HepG2 (cell line): ENCODE measurements at regions not wholly inside any gene's neighbourhood (a gene's known extent, or its start where the extent isn't known, plus 50 kb on each side); places are given as distances from the start of the nearest gene placed in this dataset.

Source experiments
- ASH2L ChIP-seq: fragments of 300-600, 200-600 bp; sonication (generic); IDR thresholded peaks from 2 replicates; pipeline ENCODE4 v1.7.0; 2017; ENCODE audit warnings: low read depth, mild to moderate bottlenecking, moderate library complexity, mixed read lengths, low read length; ENCODE audit not compliant: insufficient read length
- CENPT ChIP-seq: sonication (generic); formaldehyde crosslinking; IDR thresholded peaks from 2 replicates; pipeline ENCODE4 v1.8.0; 2022; ENCODE audit warnings: low read depth, mild to moderate bottlenecking, moderate library complexity, missing genetic modification reagents
- DDIT3 ChIP-seq: sonication (generic); formaldehyde crosslinking; IDR thresholded peaks from 2 replicates; pipeline ENCODE4 v1.4.0; 2020; ENCODE audit warnings: mild to moderate bottlenecking, missing genetic modification reagents
- FOXA3 ChIP-seq: IDR thresholded peaks from 2 replicates; pipeline ENCODE4 v1.6.1; 2016; ENCODE audit warnings: missing genetic modification reagents, missing compliant biosample characterization
- KDM3A ChIP-seq: IDR thresholded peaks from 2 replicates; pipeline ENCODE4 v1.6.1; 2018; ENCODE audit warnings: low read depth, missing compliant biosample characterization
- KLF11 ChIP-seq: IDR thresholded peaks from 2 replicates; pipeline ENCODE4 v1.6.1; 2016; ENCODE audit warnings: missing compliant biosample characterization
- MBNL3 ChIP-seq: fragments of 250-450 bp; sonication (Bioruptor Pico); conservative IDR thresholded peaks from 2 replicates; pipeline ENCODE4 v1.8.0; 2022; ENCODE audit warnings: mild to moderate bottlenecking, inconsistent platforms
- RXRA ChIP-seq: sonication (generic); formaldehyde crosslinking; IDR thresholded peaks from 2 replicates; pipeline ENCODE4 v1.5.1; 2020; ENCODE audit warnings: missing genetic modification reagents
- SAFB2 ChIP-seq: sonication (generic); formaldehyde crosslinking; IDR thresholded peaks from 2 replicates; pipeline ENCODE4 v1.5.1; 2020; ENCODE audit warnings: missing genetic modification reagents, low read depth, mild to moderate bottlenecking, borderline replicate concordance
- TBP ChIP-seq: sonication (generic); formaldehyde crosslinking; IDR thresholded peaks from 2 replicates; pipeline ENCODE4 v1.5.0; 2020; ENCODE audit warnings: missing genetic modification reagents
- ZBTB20 ChIP-seq: sonication (generic); formaldehyde crosslinking; IDR thresholded peaks from 2 replicates; pipeline ENCODE4 v1.8.1; 2023; ENCODE audit warnings: missing genetic modification reagents, low read depth, mild to moderate bottlenecking, borderline replicate concordance
- ZMAT3 ChIP-seq: sonication (generic); formaldehyde crosslinking; conservative IDR thresholded peaks from 2 replicates; pipeline ENCODE4 v1.7.0; 2021; ENCODE audit warnings: missing genetic modification reagents
- ZNF292 ChIP-seq: sonication (generic); formaldehyde crosslinking; IDR thresholded peaks from 2 replicates; pipeline ENCODE4 v1.8.1; 2022; ENCODE audit warnings: mild to moderate bottlenecking, low read depth, missing genetic modification reagents, borderline replicate concordance
- ZNF333 ChIP-seq: sonication (generic); formaldehyde crosslinking; IDR thresholded peaks from 2 replicates; pipeline ENCODE4 v1.4.0; 2020; ENCODE audit warnings: mild to moderate bottlenecking, missing genetic modification reagents, borderline replicate concordance
- ZNF34 ChIP-seq: sonication (generic); formaldehyde crosslinking; IDR thresholded peaks from 2 replicates; pipeline ENCODE4 v1.4.0; 2020; ENCODE audit warnings: mild to moderate bottlenecking, missing genetic modification reagents, borderline replicate concordance
- ZNF709 ChIP-seq: sonication (generic); formaldehyde crosslinking; IDR thresholded peaks from 2 replicates; pipeline ENCODE4 v1.5.0; 2020; ENCODE audit warnings: mild to moderate bottlenecking, missing genetic modification reagents
- ZNF788 ChIP-seq: sonication (generic); formaldehyde crosslinking; IDR thresholded peaks from 2 replicates; pipeline ENCODE4 v1.5.0; 2020; ENCODE audit warnings: mild to moderate bottlenecking, missing genetic modification reagents, borderline replicate concordance
- ZNF878 ChIP-seq: sonication (generic); formaldehyde crosslinking; IDR thresholded peaks from 2 replicates; pipeline ENCODE4 v1.8.1; 2023; ENCODE audit warnings: mild to moderate bottlenecking, missing genetic modification reagents, moderate library complexity
- TF ChIP-seq, protein P1 (sequence below): sonication (generic); formaldehyde crosslinking; IDR thresholded peaks from 2 replicates; pipeline ENCODE4 v1.5.0; 2020; ENCODE audit warnings: mild to moderate bottlenecking, missing genetic modification reagents, borderline replicate concordance
- TF ChIP-seq, protein P2 (sequence below): sonication (generic); formaldehyde crosslinking; IDR thresholded peaks from 2 replicates; pipeline ENCODE4 v1.4.0; 2020; ENCODE audit warnings: missing genetic modification reagents
- TF ChIP-seq, protein P3 (sequence below), 2 experiments: IDR thresholded peaks; 2 replicates each; pipeline ENCODE4 v1.6.1; 2011 to 2012; ENCODE audit warnings: low read length in 2 of 2, borderline replicate concordance in 1 of 2, low read depth in 1 of 2, mild to moderate bottlenecking in 1 of 2, moderate library complexity in 1 of 2

DNA sequence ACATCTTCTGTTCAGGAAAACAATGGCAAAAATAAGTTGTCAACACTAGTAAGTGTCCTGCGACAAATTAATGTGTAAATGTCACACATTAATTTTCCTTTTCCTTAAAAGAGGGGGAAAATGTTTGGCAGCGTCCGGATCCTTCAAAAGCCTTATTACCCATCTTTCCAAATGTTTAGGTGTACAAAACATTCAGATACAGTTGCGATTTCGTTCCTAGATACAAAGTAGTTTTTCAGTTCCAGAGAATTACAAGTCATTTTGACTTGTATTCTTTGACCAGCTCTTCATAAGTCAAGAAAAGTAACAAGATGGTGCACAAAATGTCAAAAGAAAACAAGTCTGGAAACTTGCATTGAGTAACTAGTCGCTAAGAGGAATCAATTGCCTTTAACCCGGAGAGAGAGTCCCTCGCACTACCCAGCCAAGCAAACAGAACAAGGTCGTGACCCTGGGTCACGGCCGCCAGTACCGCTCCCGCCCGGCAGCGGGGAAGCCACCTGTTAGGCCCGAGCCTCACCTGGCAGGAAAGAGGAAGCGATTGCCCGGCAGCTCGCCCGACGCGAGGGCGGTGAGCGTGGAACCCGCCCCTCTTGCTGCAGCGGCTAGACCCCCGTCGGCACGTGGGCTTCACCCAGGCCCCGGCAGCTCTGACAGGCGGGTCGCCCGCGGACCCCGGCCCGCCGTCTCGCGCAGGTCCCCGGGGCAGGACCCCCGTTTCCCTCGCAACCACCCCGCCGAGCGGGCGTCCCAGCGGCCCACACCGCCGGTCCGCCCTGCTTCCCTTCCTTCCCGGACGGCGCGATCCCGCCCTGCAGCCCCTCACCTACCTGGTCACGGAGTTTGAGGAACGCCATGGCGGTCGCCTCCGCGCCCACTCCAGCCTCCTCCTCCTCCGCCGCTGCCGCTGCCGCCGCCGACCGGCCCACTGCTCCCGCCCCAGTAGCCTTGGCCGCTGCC is 61.0 kb upstream of the ANKRD28 start (continued):
- TF ChIP-seq, protein P1, sequence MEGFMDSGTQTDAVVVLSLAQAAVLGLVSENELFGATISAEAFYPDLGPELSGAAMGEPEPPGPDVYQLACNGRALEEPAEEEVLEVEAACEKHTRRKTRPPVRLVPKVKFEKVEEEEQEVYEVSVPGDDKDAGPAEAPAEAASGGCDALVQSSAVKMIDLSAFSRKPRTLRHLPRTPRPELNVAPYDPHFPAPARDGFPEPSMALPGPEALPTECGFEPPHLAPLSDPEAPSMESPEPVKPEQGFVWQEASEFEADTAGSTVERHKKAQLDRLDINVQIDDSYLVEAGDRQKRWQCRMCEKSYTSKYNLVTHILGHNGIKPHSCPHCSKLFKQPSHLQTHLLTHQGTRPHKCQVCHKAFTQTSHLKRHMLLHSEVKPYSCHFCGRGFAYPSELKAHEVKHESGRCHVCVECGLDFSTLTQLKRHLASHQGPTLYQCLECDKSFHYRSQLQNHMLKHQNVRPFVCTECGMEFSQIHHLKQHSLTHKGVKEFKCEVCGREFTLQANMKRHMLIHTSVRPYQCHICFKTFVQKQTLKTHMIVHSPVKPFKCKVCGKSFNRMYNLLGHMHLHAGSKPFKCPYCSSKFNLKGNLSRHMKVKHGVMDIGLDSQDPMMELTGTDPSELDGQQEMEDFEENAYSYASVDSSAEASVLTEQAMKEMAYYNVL (CRISPR knock-in tag) = peak; percentile 57; the same call in 1 of the 2 replicates
- TF ChIP-seq KDM3A (CRISPR knock-in tag) (peak; percentile 78; the same call in 1 of the 2 replicates), ZNF878 (CRISPR knock-in tag) (no peak), ASH2L (peak; percentile 71), ZMAT3 (peak; percentile 38; the same call in 1 of the 2 replicates), TBP (CRISPR knock-in tag) (no peak), ZBTB20 (CRISPR knock-in tag) (peak; percentile 72; the same call in 1 of the 2 replicates), ZNF34 (CRISPR knock-in tag) (no peak), ZNF788 (CRISPR knock-in tag) (peak; percentile 59; the same call in 1 of the 2 replicates), KLF11 (CRISPR knock-in tag) (no peak), CENPT (CRISPR knock-in tag) (no peak), ZNF709 (peak; percentile 85), RXRA (CRISPR knock-in tag) (peak; percentile 98), ZNF292 (CRISPR knock-in tag) (peak; percentile 52; the same call in 1 of the 2 replicates), FOXA3 (CRISPR knock-in tag) (peak; percentile 73), DDIT3 (CRISPR knock-in tag) (no peak), SAFB2 (CRISPR knock-in tag) (no peak; the same call in 1 of the 2 replicates), ZNF333 (CRISPR knock-in tag) (no peak; the same call in 1 of the 2 replicates), MBNL3 (CRISPR knock-in tag) (no peak)
- TF ChIP-seq, protein P2, sequence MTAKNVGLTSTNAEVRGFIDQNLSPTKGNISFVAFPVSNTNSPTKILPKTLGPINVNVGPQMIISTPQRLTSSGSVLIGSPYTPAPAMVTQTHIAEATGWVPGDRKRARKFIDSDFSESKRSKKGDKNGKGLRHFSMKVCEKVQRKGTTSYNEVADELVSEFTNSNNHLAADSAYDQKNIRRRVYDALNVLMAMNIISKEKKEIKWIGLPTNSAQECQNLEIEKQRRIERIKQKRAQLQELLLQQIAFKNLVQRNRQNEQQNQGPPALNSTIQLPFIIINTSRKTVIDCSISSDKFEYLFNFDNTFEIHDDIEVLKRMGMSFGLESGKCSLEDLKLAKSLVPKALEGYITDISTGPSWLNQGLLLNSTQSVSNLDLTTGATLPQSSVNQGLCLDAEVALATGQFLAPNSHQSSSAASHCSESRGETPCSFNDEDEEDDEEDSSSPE (CRISPR knock-in tag) = peak; percentile 66; the same call in 1 of the 2 replicates
- TF ChIP-seq, protein P3, sequence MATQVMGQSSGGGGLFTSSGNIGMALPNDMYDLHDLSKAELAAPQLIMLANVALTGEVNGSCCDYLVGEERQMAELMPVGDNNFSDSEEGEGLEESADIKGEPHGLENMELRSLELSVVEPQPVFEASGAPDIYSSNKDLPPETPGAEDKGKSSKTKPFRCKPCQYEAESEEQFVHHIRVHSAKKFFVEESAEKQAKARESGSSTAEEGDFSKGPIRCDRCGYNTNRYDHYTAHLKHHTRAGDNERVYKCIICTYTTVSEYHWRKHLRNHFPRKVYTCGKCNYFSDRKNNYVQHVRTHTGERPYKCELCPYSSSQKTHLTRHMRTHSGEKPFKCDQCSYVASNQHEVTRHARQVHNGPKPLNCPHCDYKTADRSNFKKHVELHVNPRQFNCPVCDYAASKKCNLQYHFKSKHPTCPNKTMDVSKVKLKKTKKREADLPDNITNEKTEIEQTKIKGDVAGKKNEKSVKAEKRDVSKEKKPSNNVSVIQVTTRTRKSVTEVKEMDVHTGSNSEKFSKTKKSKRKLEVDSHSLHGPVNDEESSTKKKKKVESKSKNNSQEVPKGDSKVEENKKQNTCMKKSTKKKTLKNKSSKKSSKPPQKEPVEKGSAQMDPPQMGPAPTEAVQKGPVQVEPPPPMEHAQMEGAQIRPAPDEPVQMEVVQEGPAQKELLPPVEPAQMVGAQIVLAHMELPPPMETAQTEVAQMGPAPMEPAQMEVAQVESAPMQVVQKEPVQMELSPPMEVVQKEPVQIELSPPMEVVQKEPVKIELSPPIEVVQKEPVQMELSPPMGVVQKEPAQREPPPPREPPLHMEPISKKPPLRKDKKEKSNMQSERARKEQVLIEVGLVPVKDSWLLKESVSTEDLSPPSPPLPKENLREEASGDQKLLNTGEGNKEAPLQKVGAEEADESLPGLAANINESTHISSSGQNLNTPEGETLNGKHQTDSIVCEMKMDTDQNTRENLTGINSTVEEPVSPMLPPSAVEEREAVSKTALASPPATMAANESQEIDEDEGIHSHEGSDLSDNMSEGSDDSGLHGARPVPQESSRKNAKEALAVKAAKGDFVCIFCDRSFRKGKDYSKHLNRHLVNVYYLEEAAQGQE (IDR thresholded peaks at IDR 0.05; ENCODE audit: borderline replicate concordance in 1 of 2, low read depth in 1 of 2, low read length in 2 of 2) = 0 out of 4 replicates have a peak, but pooled peaks of 1 of the 2 experiments have one; percentile 35
